ENCODE measurements at regions not wholly inside any gene's neighbourhood (a gene's known extent, or its start where the extent isn't known, plus 50 kb on each side); places are given as distances from the start of the nearest gene placed in this dataset.
"Not testable (repeated sequence)": the region's sequence is repeated elsewhere in the genome, so short reads cannot be mapped to it uniquely, and the experiment has no call there.

DNA sequence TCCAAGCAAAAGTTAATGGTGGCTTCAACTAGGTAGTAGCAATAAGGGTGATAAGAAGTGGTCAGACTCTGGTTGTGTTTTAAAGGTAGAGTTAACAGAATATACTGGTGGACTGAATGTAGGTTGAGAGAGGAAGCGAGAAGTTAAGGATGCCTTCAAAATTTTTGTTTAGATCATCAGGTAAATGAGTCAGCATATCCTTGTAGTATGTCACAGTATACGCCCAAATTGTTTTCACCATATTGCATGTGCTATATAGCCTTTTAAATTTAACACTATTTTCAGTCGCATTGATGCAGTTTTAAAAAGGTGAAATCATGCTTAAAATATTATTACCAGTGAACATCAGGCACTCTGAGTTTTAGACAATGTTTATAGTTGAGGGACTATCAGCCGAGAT lies 74.6 kb downstream of the RBM11 start:
- FAIRE-seq (no peak), DNase-seq (ENCODE audit: insufficient read length, low spot score) (no peak)
- TF ChIP-seq POLR2A (IDR thresholded peaks at IDR 0.05; ENCODE audit: low read depth, low read length): no peak
- TF ChIP-seq TAF1 (IDR thresholded peaks at IDR 0.05; ENCODE audit: low read depth, low read length): no peak
- no peak for TF ChIP-seq SPI1 (IDR thresholded peaks at IDR 0.05; ENCODE audit: low read depth, low read length)
- TF ChIP-seq PAX5 (IDR thresholded peaks at IDR 0.05; ENCODE audit: insufficient read depth, low read length, severe bottlenecking): no peak
- TF ChIP-seq POU2F2 (IDR thresholded peaks at IDR 0.05; ENCODE audit: low read depth, low read length): no peak
- no peak for TF ChIP-seq POLR2AphosphoS5 (IDR thresholded peaks at IDR 0.05; ENCODE audit: low read depth, low read length)

DNA sequence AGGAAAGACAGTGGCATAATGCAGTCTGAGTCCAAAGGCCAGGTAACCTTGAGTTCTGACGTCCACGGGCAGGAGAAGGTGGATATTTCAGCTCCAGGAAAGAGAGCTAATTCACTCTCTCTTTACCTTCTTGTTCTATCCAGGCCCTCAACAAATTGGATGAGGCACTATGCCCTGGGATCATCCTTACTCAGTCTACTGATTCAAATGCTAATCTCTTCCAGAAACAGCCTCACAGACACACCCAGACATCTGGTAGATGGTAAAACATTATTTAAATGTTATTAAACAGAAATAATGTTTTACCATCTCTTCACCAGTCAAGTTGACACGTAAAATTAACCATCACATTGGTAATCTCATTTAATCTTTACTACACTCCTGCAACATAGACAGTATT lies 73.0 kb downstream of the RBM11 start:
- no peak for DNase-seq (ENCODE audit: insufficient read length, low spot score)
- no peak for TF ChIP-seq POLR2AphosphoS5 (IDR thresholded peaks at IDR 0.05; ENCODE audit: low read depth, low read length)
- TF ChIP-seq POU2F2 (IDR thresholded peaks at IDR 0.05; ENCODE audit: low read depth, low read length): no peak
- TF ChIP-seq POLR2A (IDR thresholded peaks at IDR 0.05; ENCODE audit: low read depth, low read length): no peak
- no peak for TF ChIP-seq PAX5 (IDR thresholded peaks at IDR 0.05; ENCODE audit: insufficient read depth, low read length, severe bottlenecking)
- TF ChIP-seq SPI1 (IDR thresholded peaks at IDR 0.05; ENCODE audit: low read depth, low read length): no peak
- no peak for TF ChIP-seq TAF1 (IDR thresholded peaks at IDR 0.05; ENCODE audit: low read depth, low read length)
- FAIRE-seq: no peak

DNA sequence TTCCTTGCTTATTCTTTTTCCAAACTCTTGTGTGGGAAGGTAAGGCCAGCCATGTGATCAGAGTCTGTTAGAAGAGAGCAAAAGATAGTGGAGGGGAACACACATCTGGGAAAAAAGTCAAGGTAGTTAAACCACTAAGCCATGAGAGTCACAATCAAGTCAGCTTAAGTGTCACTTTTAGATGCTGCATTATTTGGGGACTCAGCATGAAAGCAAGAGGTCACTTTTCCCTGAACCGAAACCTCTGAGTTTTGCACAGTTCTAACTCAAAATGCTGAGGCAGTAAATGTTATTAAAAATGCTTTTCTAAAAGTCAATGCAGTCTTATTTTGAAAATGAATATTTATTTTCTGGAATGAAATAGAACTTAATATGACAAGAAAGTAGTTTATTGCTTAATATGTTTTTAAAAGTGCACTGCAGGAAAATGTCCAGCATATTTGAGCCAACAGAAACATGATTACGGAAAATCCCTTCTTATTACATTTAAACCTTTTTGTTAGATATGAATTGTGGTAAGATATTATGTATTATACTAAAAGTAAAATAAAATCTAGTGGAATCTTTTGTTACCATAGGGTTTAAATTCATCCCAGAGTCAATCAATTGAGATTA lies 69.3 kb downstream of the RBM11 start:
- no peak for DNase-seq (ENCODE audit: insufficient read length, low spot score)
- no peak for FAIRE-seq
- TF ChIP-seq POLR2A (IDR thresholded peaks at IDR 0.05; ENCODE audit: low read depth, low read length): no peak
- no peak for TF ChIP-seq PAX5 (IDR thresholded peaks at IDR 0.05; ENCODE audit: insufficient read depth, low read length, severe bottlenecking)
- TF ChIP-seq TAF1 (IDR thresholded peaks at IDR 0.05; ENCODE audit: low read depth, low read length): no peak
- TF ChIP-seq SPI1 (IDR thresholded peaks at IDR 0.05; ENCODE audit: low read depth, low read length): no peak
- no peak for TF ChIP-seq POLR2AphosphoS5 (IDR thresholded peaks at IDR 0.05; ENCODE audit: low read depth, low read length)
- TF ChIP-seq POU2F2 (IDR thresholded peaks at IDR 0.05; ENCODE audit: low read depth, low read length): no peak

DNA sequence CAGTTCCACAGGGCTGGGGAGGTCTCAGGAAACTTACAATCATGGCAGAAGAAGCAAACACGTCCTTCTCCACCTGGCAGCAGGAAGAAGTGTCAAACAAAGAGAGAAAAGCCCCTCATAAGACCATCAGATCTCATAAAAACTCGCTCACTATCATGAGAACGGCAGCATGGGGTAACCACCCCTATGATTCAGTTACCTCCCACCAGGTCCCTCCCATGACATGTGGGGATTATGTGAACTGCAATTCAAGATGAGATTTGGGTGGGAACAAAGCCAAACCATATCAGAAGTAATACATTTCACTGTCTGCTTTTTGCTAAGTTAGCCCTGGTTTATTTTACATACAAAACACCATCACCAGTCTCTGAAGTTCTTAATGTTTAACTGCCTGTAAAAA lies 68.5 kb downstream of the RBM11 start:
- DNase-seq (ENCODE audit: insufficient read length, low spot score) (no peak), FAIRE-seq (no peak)
- TF ChIP-seq POLR2AphosphoS5 (IDR thresholded peaks at IDR 0.05; ENCODE audit: low read depth, low read length): no peak
- TF ChIP-seq PAX5 (IDR thresholded peaks at IDR 0.05; ENCODE audit: insufficient read depth, low read length, severe bottlenecking): no peak
- TF ChIP-seq POU2F2 (IDR thresholded peaks at IDR 0.05; ENCODE audit: low read depth, low read length): no peak
- TF ChIP-seq POLR2A (IDR thresholded peaks at IDR 0.05; ENCODE audit: low read depth, low read length): no peak
- TF ChIP-seq SPI1 (IDR thresholded peaks at IDR 0.05; ENCODE audit: low read depth, low read length): no peak
- TF ChIP-seq TAF1 (IDR thresholded peaks at IDR 0.05; ENCODE audit: low read depth, low read length): no peak

DNA sequence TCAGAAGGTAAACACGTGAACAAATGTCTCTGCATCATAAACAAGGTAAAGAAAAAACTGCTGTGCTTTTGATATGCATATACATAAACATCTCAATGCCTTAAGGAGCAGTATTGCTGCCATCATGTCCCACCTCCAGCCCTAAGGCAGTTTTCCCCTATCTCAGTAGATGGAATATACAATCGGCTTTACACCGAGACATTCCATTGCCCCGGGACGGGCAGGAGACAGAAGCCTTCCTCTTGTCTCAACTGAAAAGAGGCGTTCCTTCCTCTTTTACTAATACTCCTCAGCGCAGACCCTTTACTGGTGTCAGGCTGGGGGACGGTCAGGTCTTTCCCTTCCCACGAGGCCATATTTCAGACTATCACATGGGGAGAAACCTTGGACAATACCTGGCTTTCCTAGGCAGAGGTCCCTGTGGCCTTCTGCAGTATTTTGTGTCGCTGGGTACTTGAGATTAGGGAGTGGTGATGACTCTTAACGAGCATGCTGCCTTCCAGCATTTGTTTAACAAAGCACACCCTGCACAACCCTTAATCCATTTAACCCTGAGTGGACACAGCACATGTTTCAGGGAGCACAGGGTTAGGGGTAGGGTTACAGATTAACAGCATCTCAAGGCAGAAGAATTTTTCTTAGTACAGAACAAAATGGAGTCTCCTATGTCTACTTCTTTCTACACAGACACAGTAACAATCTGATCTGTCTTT lies 65.4 kb downstream of the RBM11 start:
- DNase-seq (ENCODE audit: insufficient read length, low spot score); FAIRE-seq: not testable (repeated sequence)
